ENCODE measurements at regions not wholly inside any gene's neighbourhood (a gene's known extent, or its start where the extent isn't known, plus 50 kb on each side); places are given as distances from the start of the nearest gene placed in this dataset.

- BruUV-seq (replicated peaks), result no TSS peak
- no peaks in the 10 kb centered on the region for H3K4me1 Mint-ChIP-seq (ENCODE audit: low read depth, unreplicated experiment)
- intact Hi-C loops (cut with micrococcal nuclease; ENCODE audit: unreplicated experiment), result no loop called here
These were observed 925.9 kb downstream of the BCL11A start for GRCh38 chr2:59627599-59627998.

GRCh38 chr2:59622599-59623308, 930.7 kb downstream of the BCL11A start:
- H3K4me3 Mint-ChIP-seq (ENCODE audit: low read depth, unreplicated experiment), result no peak overlapping the region
- BruUV-seq (replicated peaks), result no TSS peak
- peaks cover 4% of the 10 kb centered on the region for H3K36me3 Mint-ChIP-seq (ENCODE audit: insufficient read depth, unreplicated experiment)
- no peaks in the 10 kb centered on the region for H3K27me3 Mint-ChIP-seq (ENCODE audit: unreplicated experiment)
- intact Hi-C loops (cut with micrococcal nuclease; ENCODE audit: unreplicated experiment), result no loop called here
- H3K27ac Mint-ChIP-seq (ENCODE audit: unreplicated experiment), result no peak overlapping the region
- CTCF ChIA-PET, result no interaction called here
- TF ChIP-seq, protein P1, sequence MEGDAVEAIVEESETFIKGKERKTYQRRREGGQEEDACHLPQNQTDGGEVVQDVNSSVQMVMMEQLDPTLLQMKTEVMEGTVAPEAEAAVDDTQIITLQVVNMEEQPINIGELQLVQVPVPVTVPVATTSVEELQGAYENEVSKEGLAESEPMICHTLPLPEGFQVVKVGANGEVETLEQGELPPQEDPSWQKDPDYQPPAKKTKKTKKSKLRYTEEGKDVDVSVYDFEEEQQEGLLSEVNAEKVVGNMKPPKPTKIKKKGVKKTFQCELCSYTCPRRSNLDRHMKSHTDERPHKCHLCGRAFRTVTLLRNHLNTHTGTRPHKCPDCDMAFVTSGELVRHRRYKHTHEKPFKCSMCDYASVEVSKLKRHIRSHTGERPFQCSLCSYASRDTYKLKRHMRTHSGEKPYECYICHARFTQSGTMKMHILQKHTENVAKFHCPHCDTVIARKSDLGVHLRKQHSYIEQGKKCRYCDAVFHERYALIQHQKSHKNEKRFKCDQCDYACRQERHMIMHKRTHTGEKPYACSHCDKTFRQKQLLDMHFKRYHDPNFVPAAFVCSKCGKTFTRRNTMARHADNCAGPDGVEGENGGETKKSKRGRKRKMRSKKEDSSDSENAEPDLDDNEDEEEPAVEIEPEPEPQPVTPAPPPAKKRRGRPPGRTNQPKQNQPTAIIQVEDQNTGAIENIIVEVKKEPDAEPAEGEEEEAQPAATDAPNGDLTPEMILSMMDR (IDR thresholded peaks at IDR 0.05; ENCODE audit: unreplicated experiment), result no peak
- peaks cover 4% of the 10 kb centered on the region for H3K9me3 Mint-ChIP-seq (ENCODE audit: low read depth, unreplicated experiment)
- H3K4me1 Mint-ChIP-seq (ENCODE audit: low read depth, unreplicated experiment), result no peaks in the 10 kb centered on the region
- DNase-seq, result no peak

More at GRCh38 chr2:59627599-59627998, 925.9 kb downstream of the BCL11A start:
- peaks cover 4% of the 10 kb centered on the region for H3K9me3 Mint-ChIP-seq (ENCODE audit: low read depth, unreplicated experiment)
- TF ChIP-seq, protein P1 (IDR thresholded peaks at IDR 0.05; ENCODE audit: unreplicated experiment), result no peak
- no peaks in the 10 kb centered on the region for H3K27me3 Mint-ChIP-seq (ENCODE audit: unreplicated experiment)
- DNase-seq, result no peak
- no peaks in the 10 kb centered on the region for H3K36me3 Mint-ChIP-seq (ENCODE audit: insufficient read depth, unreplicated experiment)
- CTCF ChIA-PET, result no interaction called here
- H3K27ac Mint-ChIP-seq (ENCODE audit: unreplicated experiment), result no peak overlapping the region
- no peak overlapping the region for H3K4me3 Mint-ChIP-seq (ENCODE audit: low read depth, unreplicated experiment)

DNA sequence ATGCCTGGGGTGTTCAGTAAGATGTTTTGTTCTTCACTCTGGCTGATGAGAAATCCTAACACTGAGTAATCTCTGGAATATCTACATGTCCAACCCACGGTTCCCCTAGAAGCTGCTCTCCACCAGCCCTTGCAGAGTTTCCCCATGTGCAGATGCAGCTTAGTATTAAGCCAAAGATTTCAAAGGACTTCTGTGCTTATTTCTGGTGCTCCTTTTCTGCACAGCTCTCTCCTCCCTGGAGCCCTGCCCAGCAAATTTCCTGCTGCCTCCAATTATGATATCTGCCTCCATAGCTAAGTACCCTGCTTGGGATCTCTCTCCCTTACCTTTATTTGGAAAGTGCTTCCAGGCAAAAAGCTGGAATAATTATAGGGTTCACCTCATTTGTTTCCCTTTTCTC, 949.3 kb downstream of the BCL11A start:
- intact Hi-C loops (cut with micrococcal nuclease; ENCODE audit: unreplicated experiment), result no loop called here
- CTCF ChIA-PET, result no interaction called here
- Mint-ChIP-seq H3K4me1 (ENCODE audit: low read depth, unreplicated experiment) (no peaks in the 10 kb centered on the region), H3K27me3 (ENCODE audit: unreplicated experiment) (no peaks in the 10 kb centered on the region), H3K4me3 (ENCODE audit: low read depth, unreplicated experiment) (no peak overlapping the region), H3K27ac (ENCODE audit: unreplicated experiment) (no peak overlapping the region), H3K36me3 (ENCODE audit: insufficient read depth, unreplicated experiment) (no peaks in the 10 kb centered on the region), H3K9me3 (ENCODE audit: low read depth, unreplicated experiment) (peaks cover 3% of the 10 kb centered on the region)
- TF ChIP-seq, protein P1 (IDR thresholded peaks at IDR 0.05; ENCODE audit: unreplicated experiment), result no peak
- no TSS peak for BruUV-seq (replicated peaks)
- no peak for DNase-seq

DNA sequence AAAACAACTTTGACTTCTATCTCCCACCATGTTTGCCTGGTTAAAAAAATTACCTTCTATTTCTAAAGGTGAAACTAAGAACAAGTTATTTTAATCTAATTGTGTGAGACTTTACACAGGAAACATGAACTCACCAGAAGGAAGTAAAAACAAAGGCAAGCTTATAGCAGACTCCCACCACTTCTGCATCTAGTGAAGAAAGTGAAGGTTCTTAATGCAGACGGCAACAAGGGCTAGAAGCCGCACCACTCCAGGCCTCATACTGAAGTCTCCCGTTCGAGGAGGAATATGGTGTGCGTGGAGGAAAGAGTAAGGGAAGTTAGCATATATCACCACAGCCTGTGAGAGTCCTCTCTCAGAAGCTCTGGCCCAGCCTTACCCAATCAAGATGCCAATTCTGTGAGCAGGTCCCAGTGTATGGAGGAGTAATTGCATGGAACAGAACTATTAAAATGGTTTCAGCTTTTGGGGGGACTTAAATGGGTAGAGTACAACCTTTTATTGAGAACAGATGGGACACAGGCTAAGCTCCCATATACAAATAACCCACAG, 958.7 kb downstream of the BCL11A start:
- intact Hi-C loops (cut with micrococcal nuclease; ENCODE audit: unreplicated experiment), result no loop called here
- Mint-ChIP-seq H3K36me3 (ENCODE audit: insufficient read depth, unreplicated experiment) (no peaks in the 10 kb centered on the region), H3K27ac (ENCODE audit: unreplicated experiment) (no peak overlapping the region)

More for the DNA sequence above, 958.7 kb downstream of the BCL11A start:
- H3K4me1 Mint-ChIP-seq (ENCODE audit: low read depth, unreplicated experiment), result no peaks in the 10 kb centered on the region
- H3K9me3 Mint-ChIP-seq (ENCODE audit: low read depth, unreplicated experiment), result peaks cover 7% of the 10 kb centered on the region
- H3K27me3 Mint-ChIP-seq (ENCODE audit: unreplicated experiment), result no peaks in the 10 kb centered on the region
- TF ChIP-seq, protein P1 (IDR thresholded peaks at IDR 0.05; ENCODE audit: unreplicated experiment), result no peak
- DNase-seq, result no peak
- CTCF ChIA-PET, result no interaction called here
- H3K4me3 Mint-ChIP-seq (ENCODE audit: low read depth, unreplicated experiment), result no peak overlapping the region
- BruUV-seq (replicated peaks), result no TSS peak

Data from Calu3 (cell line).